ENCODE measurements at regions not wholly inside any gene's neighbourhood (a gene's known extent, or its start where the extent isn't known, plus 50 kb on each side); places are given as distances from the start of the nearest gene placed in this dataset.

DNA sequence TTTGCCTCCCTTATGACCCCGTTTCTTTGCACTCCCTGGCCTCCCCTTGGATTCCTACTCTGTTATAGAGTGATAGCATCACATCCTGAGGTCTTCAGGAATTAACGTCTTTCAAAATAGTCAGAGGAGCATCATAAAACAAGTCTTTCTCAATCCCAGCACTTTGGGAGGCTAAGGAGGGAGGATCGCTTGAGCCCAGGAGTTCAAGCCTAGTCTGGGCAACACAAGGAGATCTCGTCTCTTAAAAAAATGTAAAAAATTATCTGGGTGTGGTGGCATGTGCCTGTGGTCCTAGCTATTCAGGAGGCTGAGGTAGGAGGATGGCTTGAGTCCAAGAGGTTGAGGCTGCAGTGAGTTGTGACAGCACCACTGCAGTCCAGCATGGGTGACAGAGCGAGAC lies 68.7 kb upstream of the AMPD3 start:
- TF ChIP-seq, protein P1, sequence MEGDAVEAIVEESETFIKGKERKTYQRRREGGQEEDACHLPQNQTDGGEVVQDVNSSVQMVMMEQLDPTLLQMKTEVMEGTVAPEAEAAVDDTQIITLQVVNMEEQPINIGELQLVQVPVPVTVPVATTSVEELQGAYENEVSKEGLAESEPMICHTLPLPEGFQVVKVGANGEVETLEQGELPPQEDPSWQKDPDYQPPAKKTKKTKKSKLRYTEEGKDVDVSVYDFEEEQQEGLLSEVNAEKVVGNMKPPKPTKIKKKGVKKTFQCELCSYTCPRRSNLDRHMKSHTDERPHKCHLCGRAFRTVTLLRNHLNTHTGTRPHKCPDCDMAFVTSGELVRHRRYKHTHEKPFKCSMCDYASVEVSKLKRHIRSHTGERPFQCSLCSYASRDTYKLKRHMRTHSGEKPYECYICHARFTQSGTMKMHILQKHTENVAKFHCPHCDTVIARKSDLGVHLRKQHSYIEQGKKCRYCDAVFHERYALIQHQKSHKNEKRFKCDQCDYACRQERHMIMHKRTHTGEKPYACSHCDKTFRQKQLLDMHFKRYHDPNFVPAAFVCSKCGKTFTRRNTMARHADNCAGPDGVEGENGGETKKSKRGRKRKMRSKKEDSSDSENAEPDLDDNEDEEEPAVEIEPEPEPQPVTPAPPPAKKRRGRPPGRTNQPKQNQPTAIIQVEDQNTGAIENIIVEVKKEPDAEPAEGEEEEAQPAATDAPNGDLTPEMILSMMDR (IDR thresholded peaks at IDR 0.05) = no peak
- TF ChIP-seq SP1 (CRISPR knock-in tag; conservative IDR thresholded peaks at IDR 0.05) (no peak), FOXJ3 (CRISPR knock-in tag; IDR thresholded peaks at IDR 0.05; ENCODE audit: borderline replicate concordance) (no peak), CREB1 (CRISPR knock-in tag; IDR thresholded peaks at IDR 0.05) (no peak), NFE2L1 (CRISPR knock-in tag; IDR thresholded peaks at IDR 0.05) (no peak), NFYB (CRISPR knock-in tag; conservative IDR thresholded peaks at IDR 0.05; ENCODE audit: low read depth) (no peak), PRRX2 (CRISPR knock-in tag; IDR thresholded peaks at IDR 0.05) (no peak)
- TF ChIP-seq, protein P2, sequence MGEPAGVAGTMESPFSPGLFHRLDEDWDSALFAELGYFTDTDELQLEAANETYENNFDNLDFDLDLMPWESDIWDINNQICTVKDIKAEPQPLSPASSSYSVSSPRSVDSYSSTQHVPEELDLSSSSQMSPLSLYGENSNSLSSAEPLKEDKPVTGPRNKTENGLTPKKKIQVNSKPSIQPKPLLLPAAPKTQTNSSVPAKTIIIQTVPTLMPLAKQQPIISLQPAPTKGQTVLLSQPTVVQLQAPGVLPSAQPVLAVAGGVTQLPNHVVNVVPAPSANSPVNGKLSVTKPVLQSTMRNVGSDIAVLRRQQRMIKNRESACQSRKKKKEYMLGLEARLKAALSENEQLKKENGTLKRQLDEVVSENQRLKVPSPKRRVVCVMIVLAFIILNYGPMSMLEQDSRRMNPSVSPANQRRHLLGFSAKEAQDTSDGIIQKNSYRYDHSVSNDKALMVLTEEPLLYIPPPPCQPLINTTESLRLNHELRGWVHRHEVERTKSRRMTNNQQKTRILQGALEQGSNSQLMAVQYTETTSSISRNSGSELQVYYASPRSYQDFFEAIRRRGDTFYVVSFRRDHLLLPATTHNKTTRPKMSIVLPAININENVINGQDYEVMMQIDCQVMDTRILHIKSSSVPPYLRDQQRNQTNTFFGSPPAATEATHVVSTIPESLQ (CRISPR knock-in tag; IDR thresholded peaks at IDR 0.05) = no peak
